ENCODE measurements at regions not wholly inside any gene's neighbourhood (a gene's known extent, or its start where the extent isn't known, plus 50 kb on each side); places are given as distances from the start of the nearest gene placed in this dataset.

GRCh38 chr5:3024976-3025375 lies 273.5 kb upstream of the IRX2 start:
- TF ChIP-seq E2F6 (IDR thresholded peaks at IDR 0.05; ENCODE audit: borderline replicate concordance, low read depth) (no peak), EP300 (IDR thresholded peaks at IDR 0.05) (no peak), RNF2 (IDR thresholded peaks at IDR 0.05; ENCODE audit: borderline replicate concordance, low read depth) (no peak), HMGXB4 (CRISPR knock-in tag; IDR thresholded peaks at IDR 0.05; ENCODE audit: borderline replicate concordance) (no peak)
- ChIA-PET POLR2A (no interaction called here), CTCF (no interaction called here)
- Histone ChIP-seq H3K4me3 (no peak overlapping the region), H3K4me1 (no peaks in the 10 kb centered on the region), H3K27ac (no peak overlapping the region), H3K9me3 (no peaks in the 10 kb centered on the region; the same call in 2 of the 3 replicates), H3K4me2 (no peak overlapping the region)
- WGBS (ENCODE audit: missing lambda C conversion rate) = 7% methylated on average over 6 of the region's 6 CpGs
- no peak for DNase-seq (ENCODE audit: low read depth in 1 of 2, low spot score in 1 of 2)
- no peak for FAIRE-seq
- no peak for ATAC-seq

- TF ChIP-seq POLR2AphosphoS2 (conservative IDR thresholded peaks at IDR 0.05; ENCODE audit: low read length) = no peak
- TF ChIP-seq ATOH8 (CRISPR knock-in tag; IDR thresholded peaks at IDR 0.05; ENCODE audit: low read depth) = no peak
- no peak for TF ChIP-seq CTCF (IDR thresholded peaks at IDR 0.05)
- no peak for TF ChIP-seq E2F6 (IDR thresholded peaks at IDR 0.05; ENCODE audit: borderline replicate concordance, low read depth)
- TF ChIP-seq PBX3 (IDR thresholded peaks at IDR 0.05) = no peak
- TF ChIP-seq FOSB (CRISPR knock-in tag; IDR thresholded peaks at IDR 0.05) = no peak
- no peak for TF ChIP-seq GATA3 (IDR thresholded peaks at IDR 0.05; ENCODE audit: borderline replicate concordance)
- TF ChIP-seq KDM5A (IDR thresholded peaks at IDR 0.05) = no peak
- TF ChIP-seq CBX2 (IDR thresholded peaks at IDR 0.05; ENCODE audit: borderline replicate concordance, low read depth) = no peak
- no peak for TF ChIP-seq REST (IDR thresholded peaks at IDR 0.05)
- TF ChIP-seq ESRRA (IDR thresholded peaks at IDR 0.05; ENCODE audit: borderline replicate concordance, low read length) = no peak
- no peak for TF ChIP-seq RCOR1 (IDR thresholded peaks at IDR 0.05; ENCODE audit: low read depth, low read length)
- TF ChIP-seq HEYL (CRISPR knock-in tag; IDR thresholded peaks at IDR 0.05) = no peak
- no peak for TF ChIP-seq CHD4 (IDR thresholded peaks at IDR 0.05; ENCODE audit: borderline replicate concordance)
- no peak for ATAC-seq
- 7% methylated on average over 5 of the region's 9 CpGs for WGBS (ENCODE audit: missing lambda C conversion rate)
- Histone ChIP-seq H3K4me3 (no peak overlapping the region), H3K4me1 (no peaks in the 10 kb centered on the region), H3K4me2 (no peak overlapping the region), H3K27ac (no peak overlapping the region), H3K9me3 (no peaks in the 10 kb centered on the region; the same call in 2 of the 3 replicates)
- ChIA-PET POLR2A (no interaction called here), CTCF (no interaction called here)
- no peak for FAIRE-seq
- no peak for DNase-seq (ENCODE audit: low read depth in 1 of 2, low spot score in 1 of 2)
Observed at GRCh38 chr5:3024554-3024953, 273.1 kb upstream of the IRX2 start.

All from A549 (cell line).